ENCODE measurements at regions not wholly inside any gene's neighbourhood (a gene's known extent, or its start where the extent isn't known, plus 50 kb on each side); places are given as distances from the start of the nearest gene placed in this dataset.

GRCh38 chr7:33821970-33822369 lies 83.4 kb upstream of the BMPER start:
- no peak for FAIRE-seq

GRCh38 chr7:33823913-33824312 lies 81.4 kb upstream of the BMPER start:
- no peak for FAIRE-seq

DNA sequence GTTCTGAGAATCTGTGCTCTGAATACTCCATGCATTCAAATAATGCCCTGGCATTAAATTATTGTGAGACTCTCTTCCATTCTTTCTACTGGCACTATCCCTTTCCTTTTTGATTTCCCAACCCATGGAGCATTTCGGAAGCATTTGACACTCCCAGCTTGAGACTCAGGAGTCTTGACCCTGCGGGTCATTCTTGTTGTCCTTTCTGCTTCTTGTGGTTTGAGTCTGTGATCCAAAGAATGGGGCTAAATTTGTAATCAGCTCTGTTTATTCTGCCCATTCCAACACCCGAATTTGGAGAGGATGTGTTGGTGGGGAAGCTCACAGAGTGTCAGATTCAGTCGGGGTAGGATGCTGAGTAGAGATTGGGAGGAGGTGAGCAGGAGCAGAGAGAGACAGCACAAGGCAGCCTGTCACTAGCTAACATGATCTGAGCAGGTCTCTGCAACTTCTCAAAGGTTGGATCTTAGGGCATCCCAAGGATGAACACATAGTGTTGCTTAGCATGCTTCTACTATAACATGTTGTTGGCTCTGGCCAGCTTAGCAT lies 80.4 kb upstream of the BMPER start:
- no peak for FAIRE-seq

DNA sequence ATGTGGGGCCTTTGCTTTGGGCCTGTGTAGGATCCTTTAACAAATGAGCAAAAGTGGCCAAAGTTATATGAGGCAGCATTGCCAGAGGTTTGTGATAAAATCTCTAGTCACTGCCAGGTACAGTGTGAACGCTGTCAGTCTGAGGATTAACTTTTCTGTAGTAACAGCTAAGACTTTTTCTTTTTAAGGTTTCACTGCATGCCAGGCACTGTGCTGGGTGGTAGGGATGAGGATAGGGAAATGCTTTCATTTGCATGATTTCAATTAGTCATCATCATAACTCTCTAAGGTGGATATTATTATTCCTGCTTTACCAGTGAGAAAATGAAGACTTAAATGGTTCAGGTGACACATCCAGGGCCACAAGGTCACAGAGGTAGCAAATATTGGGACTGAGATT lies 79.7 kb upstream of the BMPER start:
- FAIRE-seq: no peak

GRCh38 chr7:33829536-33829935 lies 75.8 kb upstream of the BMPER start:
- no peak for FAIRE-seq

GRCh38 chr7:33831389-33832141 lies 73.8 kb upstream of the BMPER start:
- FAIRE-seq: no peak

- no peak for FAIRE-seq
These were observed 73.0 kb upstream of the BMPER start for GRCh38 chr7:33832271-33832721.

DNA sequence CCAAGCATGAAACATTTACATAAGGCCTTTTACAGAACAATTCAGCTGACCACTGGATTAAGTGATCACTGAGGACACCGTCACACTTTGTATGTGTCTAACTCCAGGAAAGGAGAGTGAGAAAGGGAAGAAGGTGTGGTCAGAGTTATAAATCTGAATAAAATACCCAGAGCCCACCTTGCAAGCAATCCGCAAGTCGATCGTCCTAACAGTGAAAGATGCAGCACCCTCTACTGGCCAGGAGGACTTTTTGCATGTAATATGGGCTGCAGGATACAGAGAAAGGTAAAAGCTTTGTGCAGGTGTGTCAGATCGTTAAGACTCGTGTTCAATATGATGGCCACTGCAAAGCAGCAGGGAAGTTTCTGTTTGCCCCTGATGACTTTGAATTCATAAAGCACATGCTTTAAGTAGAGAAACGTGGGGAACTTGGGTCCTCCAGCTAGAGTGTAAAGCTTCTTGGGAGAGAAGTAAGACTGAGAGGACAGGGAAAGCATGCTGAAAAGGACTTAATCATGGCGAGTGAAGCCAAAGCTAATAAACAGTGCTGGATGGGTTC lies 68.5 kb upstream of the BMPER start:
- no peak for FAIRE-seq

- no peak for FAIRE-seq
These were observed 67.9 kb upstream of the BMPER start for GRCh38 chr7:33837356-33837851.

- FAIRE-seq: no peak
These were observed 64.3 kb upstream of the BMPER start for GRCh38 chr7:33841031-33841430.

- FAIRE-seq: peak; percentile 27
These were observed 63.6 kb upstream of the BMPER start for GRCh38 chr7:33841705-33842129.

- FAIRE-seq: no peak
These were observed 63.2 kb upstream of the BMPER start for GRCh38 chr7:33842150-33842549.

GRCh38 chr7:33845991-33846509 lies 59.3 kb upstream of the BMPER start:
- no peak for FAIRE-seq

- FAIRE-seq: no peak
These were observed 56.3 kb upstream of the BMPER start for GRCh38 chr7:33849004-33849403.

- FAIRE-seq: no peak
These were observed 55.3 kb upstream of the BMPER start for GRCh38 chr7:33849971-33850559.

- FAIRE-seq: no peak
These were observed 54.6 kb upstream of the BMPER start for GRCh38 chr7:33850768-33851167.

- no peak for FAIRE-seq
These were observed 52.5 kb upstream of the BMPER start for GRCh38 chr7:33852838-33853237.

DNA sequence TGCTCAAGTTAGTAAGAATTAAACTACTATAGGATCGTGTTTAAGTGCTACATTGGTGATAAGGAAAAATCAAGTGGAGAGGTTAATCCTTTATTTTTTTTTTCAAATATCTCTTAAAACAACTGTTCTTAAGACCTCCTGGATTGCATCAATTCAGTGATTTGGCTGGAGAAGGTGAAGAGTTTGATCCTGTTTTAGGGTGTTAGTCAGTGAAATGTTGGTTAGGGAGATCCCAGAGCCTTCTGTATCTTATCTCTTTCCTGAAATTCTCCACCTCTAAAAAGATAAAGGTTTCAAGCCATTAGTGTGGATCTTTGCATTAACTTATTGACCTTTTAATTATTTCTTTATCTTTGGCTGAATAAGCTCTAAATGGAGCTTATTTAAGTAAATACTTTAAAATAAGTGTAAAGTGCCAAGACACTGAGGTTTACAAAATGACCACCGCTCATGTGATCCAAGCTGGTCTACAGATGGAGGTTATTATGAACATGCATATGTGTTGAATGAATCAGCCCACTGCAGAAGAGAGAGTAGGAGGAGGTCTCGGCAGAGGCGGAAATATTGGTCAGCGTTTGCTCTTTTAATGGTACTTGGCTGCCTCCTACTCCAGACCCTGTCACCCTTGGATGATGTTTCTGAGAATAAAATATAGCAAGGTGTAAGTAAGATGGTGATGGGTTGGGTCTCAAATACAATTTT lies 51.8 kb upstream of the BMPER start:
- FAIRE-seq: no peak

DNA sequence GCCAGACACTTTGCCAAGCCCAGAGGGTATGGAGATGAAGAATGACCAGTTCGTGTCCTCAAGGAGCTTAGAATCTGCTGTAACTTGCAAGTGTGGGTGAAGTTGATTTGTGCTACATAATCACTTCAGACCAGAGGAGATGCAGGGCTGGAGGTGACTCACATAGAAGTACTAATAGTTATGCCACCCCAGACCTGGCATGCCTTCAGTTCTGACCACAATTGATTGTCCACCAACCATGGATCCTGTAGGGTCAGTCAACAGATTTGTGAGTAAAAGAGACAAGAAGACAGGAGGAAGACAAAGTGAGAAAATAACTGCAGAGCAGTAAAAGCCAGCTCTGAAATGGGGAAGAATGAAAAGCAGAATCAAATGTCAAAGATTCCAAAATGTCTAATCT lies 51.2 kb upstream of the BMPER start:
- no peak for FAIRE-seq

- no peak for FAIRE-seq
These were observed 50.5 kb upstream of the BMPER start for GRCh38 chr7:33854801-33855350.
